GM13976 (cell line): ENCODE measurements at regions not wholly inside any gene's neighbourhood (a gene's known extent, or its start where the extent isn't known, plus 50 kb on each side); places are given as distances from the start of the nearest gene placed in this dataset.

Source experiments
- DNase-seq: peaks from one replicate; pipeline ENCODE4 v3.0.0; 2012; ENCODE audit warnings: low spot score
- CTCF ChIP-seq: IDR thresholded peaks from 2 replicates; pipeline ENCODE4 v1.5.1; 2012; ENCODE audit warnings: borderline replicate concordance, mild to moderate bottlenecking; ENCODE audit not compliant: insufficient read depth; ENCODE audit errors: extremely low read depth, missing control alignments, control extremely low read depth
- in situ Hi-C: fragments of 300-500 bp; cut with MboI; formaldehyde crosslinking; loops from one replicate; pipeline ENCODE4 v1.12.0; 2022; ENCODE audit warnings: low sequenced_read_pairs, mixed read lengths, inconsistent platforms; ENCODE audit not compliant: unreplicated experiment

DNA sequence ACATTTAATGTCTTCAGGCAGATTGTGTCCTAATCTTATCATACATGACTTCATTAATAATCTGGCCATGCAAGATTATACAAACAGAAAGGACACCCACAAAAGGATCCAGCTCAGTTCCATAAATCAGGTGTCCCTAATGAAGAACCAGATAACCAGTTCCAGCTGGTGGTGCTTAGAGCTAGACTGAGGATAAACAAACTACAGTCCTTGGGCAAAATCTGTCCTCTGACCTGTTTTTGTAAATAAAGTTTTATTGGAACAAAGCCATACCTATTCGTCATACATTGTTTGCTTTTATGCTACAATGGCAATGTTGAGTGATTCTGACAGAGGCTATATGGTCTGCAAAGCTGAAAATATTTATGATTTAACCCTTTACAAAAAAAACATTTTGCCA lies 199.5 kb downstream of the MID1IP1 start:
- in situ Hi-C loops = no loop called here
- DNase-seq = no peak

DNA sequence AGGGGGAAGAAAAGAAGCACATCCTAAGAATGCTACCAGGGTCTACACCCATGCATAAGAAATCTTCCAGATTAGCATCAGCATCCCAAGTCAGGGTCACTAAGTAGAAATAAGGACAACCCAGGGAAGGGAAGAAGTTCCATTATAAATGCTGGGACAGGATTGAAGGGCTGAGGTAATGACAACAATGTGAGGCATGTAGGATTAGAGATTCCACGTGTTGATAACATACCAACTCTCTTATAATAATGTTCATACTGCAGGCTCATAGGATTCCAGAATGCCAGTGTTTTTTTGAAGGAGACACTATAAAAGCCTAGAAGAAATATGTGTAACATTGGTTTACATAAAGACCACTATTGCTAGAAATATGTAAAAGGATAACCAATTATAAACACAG lies 201.2 kb downstream of the MID1IP1 start:
- in situ Hi-C loops = no loop called here
- TF ChIP-seq CTCF = no peak
- DNase-seq = no peak

More for the DNA sequence above, 199.5 kb downstream of the MID1IP1 start:
- no peak for TF ChIP-seq CTCF

DNA sequence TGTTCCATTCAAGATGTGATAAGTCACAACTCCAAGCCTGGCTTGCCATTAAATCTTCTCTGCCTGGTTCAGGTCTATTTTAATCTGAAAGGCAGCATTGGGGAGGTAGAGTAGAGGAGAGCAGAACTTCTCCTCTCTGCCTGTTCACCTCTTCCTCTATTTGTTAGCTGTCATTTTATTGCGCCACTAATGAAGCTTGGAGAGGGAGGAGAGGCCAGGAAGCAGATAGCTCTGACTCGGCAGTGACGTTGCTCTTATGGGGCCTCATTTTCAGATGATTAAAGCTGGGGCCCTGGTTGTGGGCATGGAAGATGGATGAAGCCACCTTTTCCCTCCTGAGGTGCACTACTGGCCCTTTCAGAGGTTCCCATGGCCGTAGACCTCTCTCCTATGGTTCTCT lies 207.3 kb downstream of the MID1IP1 start:
- DNase-seq = no peak
- TF ChIP-seq CTCF = no peak
- in situ Hi-C loops = no loop called here

DNA sequence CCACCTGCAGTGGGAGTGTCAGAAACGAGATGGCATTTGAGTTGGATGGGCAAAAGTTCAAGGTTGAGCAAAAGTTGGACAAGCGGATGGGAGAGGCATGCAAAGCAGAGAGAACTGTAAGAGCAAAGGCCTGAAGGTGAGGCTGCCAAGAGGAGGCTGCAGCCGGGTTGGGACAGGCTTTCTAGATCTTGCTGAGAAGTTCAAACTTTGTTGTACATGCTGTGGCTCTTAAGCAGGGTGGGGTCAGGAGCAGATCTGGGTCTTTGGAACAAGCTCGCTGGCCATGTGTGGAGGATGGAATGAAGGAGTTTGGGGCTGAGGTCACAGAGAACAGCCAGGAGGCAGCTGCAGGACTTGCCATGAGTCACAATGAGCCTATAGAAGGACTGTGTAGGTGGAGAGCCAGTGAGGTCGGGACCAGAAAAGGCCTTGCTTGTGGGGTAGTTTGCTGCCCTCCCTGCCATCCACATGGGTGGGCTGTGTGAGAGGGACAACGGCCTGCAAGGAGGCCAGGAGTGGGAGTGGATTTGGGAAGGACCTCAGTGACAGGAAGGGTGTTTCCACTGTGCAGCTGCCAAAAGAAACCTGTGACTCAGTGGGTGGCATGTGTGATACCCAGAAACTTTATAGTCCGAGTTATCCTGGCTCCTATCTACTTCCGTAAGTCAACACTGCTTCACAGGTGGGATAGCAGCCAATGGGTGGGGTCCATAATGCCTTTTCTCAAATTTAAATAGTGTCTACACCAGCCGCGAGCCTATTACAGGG lies 210.4 kb downstream of the MID1IP1 start:
- no peak for TF ChIP-seq CTCF
- no peak for DNase-seq
- in situ Hi-C loops = no loop called here

GRCh38 chrX:39012621-39013111 lies 211.4 kb downstream of the MID1IP1 start:
- TF ChIP-seq CTCF = no peak
- DNase-seq = no peak
- in situ Hi-C loops = no loop called here

GRCh38 chrX:39016556-39016955 lies 215.3 kb downstream of the MID1IP1 start:
- in situ Hi-C loops = no loop called here
- TF ChIP-seq CTCF = no peak
- no peak for DNase-seq
